Calu3 (cell line): ENCODE measurements at regions not wholly inside any gene's neighbourhood (a gene's known extent, or its start where the extent isn't known, plus 50 kb on each side); places are given as distances from the start of the nearest gene placed in this dataset.

Source experiments
- BruUV-seq: library from RNA; stranded (reverse); fragments of 400-500 nt; replicated peaks from 2 replicates; lab custom pipeline; 2021; lab: Mats Ljungman, UMichigan
- CTCF ChIA-PET: fragments of 300-600 bp; sonication (Branson Sonifier 250); formaldehyde crosslinking; loops from one replicate; lab custom pipeline; 2022; ENCODE audit warnings: antibody characterized with exemption; lab: Charles Lee
- DNase-seq: peaks from one replicate; pipeline ENCODE4 v3.0.0; 2022
- H3K27ac Mint-ChIP-seq: one replicate; pipeline ENCODE4 v1.8.0; 2022; ENCODE audit warnings: mixed read lengths; ENCODE audit not compliant: unreplicated experiment
- H3K27me3 Mint-ChIP-seq: one replicate; pipeline ENCODE4 v1.8.0; 2022; ENCODE audit warnings: mixed read lengths; ENCODE audit not compliant: unreplicated experiment
- H3K36me3 Mint-ChIP-seq: one replicate; pipeline ENCODE4 v1.8.0; 2022; ENCODE audit warnings: mild to moderate bottlenecking, moderate library complexity, mixed read lengths; ENCODE audit not compliant: insufficient read depth, unreplicated experiment
- H3K4me1 Mint-ChIP-seq: one replicate; pipeline ENCODE4 v1.8.0; 2022; ENCODE audit warnings: mild to moderate bottlenecking, low read depth, mixed read lengths; ENCODE audit not compliant: unreplicated experiment
- H3K4me3 Mint-ChIP-seq: one replicate; pipeline ENCODE4 v1.8.0; 2022; ENCODE audit warnings: mild to moderate bottlenecking, low read depth, moderate library complexity, mixed read lengths; ENCODE audit not compliant: unreplicated experiment
- H3K9me3 Mint-ChIP-seq: one replicate; pipeline ENCODE4 v1.8.0; 2022; ENCODE audit warnings: low read depth, mixed read lengths; ENCODE audit not compliant: unreplicated experiment
- CTCF ChIP-seq: fragments of 200-600 bp; IDR thresholded peaks from one replicate; pipeline ENCODE4 v1.8.0; 2022; ENCODE audit warnings: antibody characterized with exemption; ENCODE audit not compliant: unreplicated experiment
- intact Hi-C: fragments of 100-400 bp; cut with micrococcal nuclease; formaldehyde crosslinking; loops from one replicate; pipeline ENCODE4 v1.10.0; 2022; ENCODE audit not compliant: unreplicated experiment

DNA sequence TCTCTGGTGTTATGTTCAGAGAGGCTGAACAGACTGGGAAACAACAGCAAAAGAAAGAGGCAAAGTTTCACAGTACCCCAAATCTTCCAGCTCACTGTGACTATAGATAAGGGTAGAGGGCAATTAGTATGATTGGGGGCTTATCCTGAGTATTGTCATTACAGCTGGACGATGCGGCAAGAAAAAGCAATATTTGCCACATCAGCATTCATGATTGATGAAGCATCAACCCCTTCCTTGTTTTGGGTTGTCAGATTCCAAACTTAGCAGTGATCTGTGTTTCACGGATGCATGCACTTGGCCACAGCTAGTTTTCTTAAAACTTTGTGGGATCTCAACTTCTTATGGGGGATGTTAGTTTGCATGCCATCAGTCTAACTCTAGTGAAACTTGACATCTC, 348.8 kb upstream of the SLITRK5 start:
- no peak for TF ChIP-seq CTCF
- intact Hi-C loops = no loop called here
- no peaks in the 10 kb centered on the region for H3K27me3 Mint-ChIP-seq
- H3K4me1 Mint-ChIP-seq = no peaks in the 10 kb centered on the region
- no peak for DNase-seq
- no peak overlapping the region for H3K4me3 Mint-ChIP-seq
- BruUV-seq = no TSS peak
- H3K36me3 Mint-ChIP-seq = no peaks in the 10 kb centered on the region
- H3K27ac Mint-ChIP-seq = no peak overlapping the region
- CTCF ChIA-PET = no interaction called here
- no peaks in the 10 kb centered on the region for H3K9me3 Mint-ChIP-seq

GRCh38 chr13:87324558-87324957, 346.6 kb upstream of the SLITRK5 start:
- TF ChIP-seq CTCF = no peak
- intact Hi-C loops = no loop called here
- Mint-ChIP-seq H3K9me3 (no peaks in the 10 kb centered on the region), H3K27ac (no peak overlapping the region), H3K4me3 (no peak overlapping the region), H3K36me3 (no peaks in the 10 kb centered on the region), H3K4me1 (no peaks in the 10 kb centered on the region), H3K27me3 (no peaks in the 10 kb centered on the region)
- BruUV-seq = no TSS peak
- no peak for DNase-seq
- CTCF ChIA-PET = no interaction called here

DNA sequence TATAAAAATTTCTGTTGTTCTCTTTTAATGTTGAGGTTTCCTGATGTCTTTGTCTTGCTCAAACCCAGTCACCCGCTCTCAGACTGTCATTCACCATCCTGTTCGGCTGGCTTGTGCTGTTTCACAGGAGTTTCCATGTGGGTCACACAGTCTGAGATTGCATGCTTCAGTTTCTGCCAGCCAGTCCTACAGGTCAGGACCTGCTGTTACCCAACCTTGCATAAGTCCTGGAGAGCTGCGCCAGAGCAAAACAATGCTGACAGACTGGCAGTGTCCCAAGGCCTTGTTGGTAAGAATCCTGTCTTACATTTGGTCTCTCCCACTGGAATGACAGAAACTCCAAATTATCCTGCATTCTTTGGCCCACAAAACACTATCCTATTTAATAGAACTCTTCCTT, 340.0 kb upstream of the SLITRK5 start:
- H3K36me3 Mint-ChIP-seq = no peaks in the 10 kb centered on the region
- no peak for DNase-seq
- no TSS peak for BruUV-seq
- H3K27ac Mint-ChIP-seq = no peak overlapping the region
- no peaks in the 10 kb centered on the region for H3K4me1 Mint-ChIP-seq
- H3K27me3 Mint-ChIP-seq = no peaks in the 10 kb centered on the region
- no peak for TF ChIP-seq CTCF
- CTCF ChIA-PET = no interaction called here
- no peaks in the 10 kb centered on the region for H3K9me3 Mint-ChIP-seq
- intact Hi-C loops = no loop called here
- H3K4me3 Mint-ChIP-seq = no peak overlapping the region

DNA sequence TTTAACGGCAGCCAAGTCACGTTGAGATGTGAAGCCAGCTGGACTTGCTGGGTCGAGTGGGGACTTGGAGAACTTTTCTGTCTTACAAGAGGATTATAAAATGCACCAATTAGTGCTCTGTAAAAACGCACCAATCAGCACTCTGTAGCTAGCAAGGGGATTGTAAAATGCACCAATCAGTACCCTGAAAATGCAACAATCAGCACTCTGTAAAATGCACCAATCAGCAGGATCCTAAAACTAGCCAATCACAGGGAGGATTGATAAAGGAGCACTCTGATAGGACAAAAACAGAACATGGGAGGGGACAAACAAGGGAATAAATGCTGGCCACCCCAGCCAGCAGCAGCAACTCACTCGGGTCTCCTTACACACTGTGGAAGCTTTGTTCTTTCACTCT, 337.6 kb upstream of the SLITRK5 start:
- BruUV-seq = no TSS peak
- intact Hi-C loops = no loop called here
- CTCF ChIA-PET = no interaction called here

More for the DNA sequence above, 337.6 kb upstream of the SLITRK5 start:
- no peak for TF ChIP-seq CTCF
- no peak for DNase-seq
- H3K4me1 Mint-ChIP-seq = no peaks in the 10 kb centered on the region
- no peaks in the 10 kb centered on the region for H3K9me3 Mint-ChIP-seq
- H3K27me3 Mint-ChIP-seq = no peaks in the 10 kb centered on the region
- H3K36me3 Mint-ChIP-seq = no peaks in the 10 kb centered on the region
- no peak overlapping the region for H3K4me3 Mint-ChIP-seq
- H3K27ac Mint-ChIP-seq = no peak overlapping the region
